ENCODE measurements at regions not wholly inside any gene's neighbourhood (a gene's known extent, or its start where the extent isn't known, plus 50 kb on each side); places are given as distances from the start of the nearest gene placed in this dataset.

DNA sequence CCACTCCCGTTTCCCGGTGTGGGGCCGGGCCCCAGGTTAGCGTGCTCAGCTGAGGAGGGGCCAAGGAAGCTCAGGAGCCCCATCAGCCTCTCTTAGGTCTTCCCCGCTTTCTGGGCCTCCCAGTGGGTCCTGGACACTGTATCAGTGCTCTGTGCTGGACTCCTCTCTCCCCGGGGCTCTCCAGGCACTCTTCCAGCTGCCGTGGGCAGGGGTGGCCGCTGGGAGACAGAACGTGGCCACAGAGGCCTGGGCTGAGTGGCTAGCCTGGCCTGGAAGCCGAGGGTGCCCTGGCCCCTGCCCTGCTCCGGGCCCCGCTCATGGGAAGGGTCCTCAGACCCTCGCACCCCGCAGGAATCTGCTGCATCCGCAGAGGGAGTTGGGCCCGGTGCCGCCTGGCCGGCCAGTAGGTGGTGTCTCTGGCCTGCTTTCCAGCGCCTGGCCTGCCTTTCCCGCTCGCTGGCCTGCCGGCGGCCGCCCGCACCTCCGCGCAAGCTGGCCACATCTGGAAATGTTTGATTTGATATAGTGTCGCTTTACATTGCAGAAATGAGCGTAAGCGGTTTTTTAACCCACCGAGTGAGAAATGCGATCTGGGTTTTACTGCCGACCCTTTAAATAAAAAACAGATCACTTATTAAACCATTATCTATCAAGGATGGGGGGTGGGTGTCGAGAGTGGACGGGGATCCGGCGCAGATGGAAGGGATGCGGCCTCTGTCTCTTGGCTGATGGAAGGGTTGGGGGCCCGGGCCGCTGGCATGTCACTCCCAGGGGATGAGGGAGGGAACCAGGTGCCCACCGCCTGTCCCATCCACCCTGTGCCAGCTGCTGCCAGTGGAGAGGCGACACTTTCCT lies 74.4 kb upstream of the TTC34 start:
- Histone ChIP-seq H2BK5ac (ENCODE audit: low read depth, low read length, poor library complexity, severe bottlenecking) (no peak overlapping the region), H3K4me1 (ENCODE audit: control insufficient read depth, insufficient read depth, low read length) (no peaks in the 10 kb centered on the region), H3K56ac (ENCODE audit: extremely low read depth, insufficient read depth, low read length) (no peak overlapping the region), H2AK9ac (replicated peaks; ENCODE audit: low read depth, low read length, poor library complexity) (no peak overlapping the region), H3K18ac (ENCODE audit: low read depth, low read length) (no peak overlapping the region), H3K9me3 (ENCODE audit: control insufficient read depth, insufficient read depth, low read length) (peaks cover 80% of the 10 kb centered on the region), H2BK20ac (ENCODE audit: low read depth, low read length) (no peak overlapping the region), H3K4me3 (ENCODE audit: insufficient read depth, low read depth, low read length) (no peak overlapping the region), H3K79me1 (ENCODE audit: low read depth in 1 of 2, low read length in 2 of 2) (no peaks in the 10 kb centered on the region), H3K27me3 (ENCODE audit: control insufficient read depth, insufficient read depth, low read length) (no peaks in the 10 kb centered on the region), H3K23ac (ENCODE audit: low read depth, low read length) (no peak overlapping the region), H4K20me1 (ENCODE audit: insufficient read depth, low read length) (no peaks in the 10 kb centered on the region), H2AFZ (replicated peaks; ENCODE audit: low read length, poor library complexity) (no peak overlapping the region), H4K5ac (ENCODE audit: low read depth, low read length) (no peak overlapping the region), H3K9me1 (ENCODE audit: insufficient read depth, low read length) (no peaks in the 10 kb centered on the region), H4K91ac (ENCODE audit: insufficient read depth, low read depth, low read length) (no peak overlapping the region), H2BK15ac (ENCODE audit: low read depth, low read length) (no peak overlapping the region), H3K4me2 (ENCODE audit: low read depth, low read length) (no peak overlapping the region), H2BK120ac (ENCODE audit: low read depth, low read length) (no peak overlapping the region), H3K4ac (ENCODE audit: low read depth, low read length) (no peak overlapping the region), H2AK5ac (ENCODE audit: low read depth, low read length) (no peak overlapping the region), H3K36me3 (ENCODE audit: control insufficient read depth, insufficient read depth, low read length) (no peaks in the 10 kb centered on the region), H3K27ac (ENCODE audit: insufficient read depth, low read length) (no peak overlapping the region), H3K14ac (replicated peaks; ENCODE audit: low read depth, low read length) (no peak overlapping the region), H4K8ac (ENCODE audit: low read depth in 2 of 2, low read length in 2 of 2) (no peak overlapping the region), H3K9ac (ENCODE audit: low read depth, low read length) (no peak overlapping the region)
- BruUV-seq (replicated peaks) = no TSS peak
- TF ChIP-seq, protein P1, sequence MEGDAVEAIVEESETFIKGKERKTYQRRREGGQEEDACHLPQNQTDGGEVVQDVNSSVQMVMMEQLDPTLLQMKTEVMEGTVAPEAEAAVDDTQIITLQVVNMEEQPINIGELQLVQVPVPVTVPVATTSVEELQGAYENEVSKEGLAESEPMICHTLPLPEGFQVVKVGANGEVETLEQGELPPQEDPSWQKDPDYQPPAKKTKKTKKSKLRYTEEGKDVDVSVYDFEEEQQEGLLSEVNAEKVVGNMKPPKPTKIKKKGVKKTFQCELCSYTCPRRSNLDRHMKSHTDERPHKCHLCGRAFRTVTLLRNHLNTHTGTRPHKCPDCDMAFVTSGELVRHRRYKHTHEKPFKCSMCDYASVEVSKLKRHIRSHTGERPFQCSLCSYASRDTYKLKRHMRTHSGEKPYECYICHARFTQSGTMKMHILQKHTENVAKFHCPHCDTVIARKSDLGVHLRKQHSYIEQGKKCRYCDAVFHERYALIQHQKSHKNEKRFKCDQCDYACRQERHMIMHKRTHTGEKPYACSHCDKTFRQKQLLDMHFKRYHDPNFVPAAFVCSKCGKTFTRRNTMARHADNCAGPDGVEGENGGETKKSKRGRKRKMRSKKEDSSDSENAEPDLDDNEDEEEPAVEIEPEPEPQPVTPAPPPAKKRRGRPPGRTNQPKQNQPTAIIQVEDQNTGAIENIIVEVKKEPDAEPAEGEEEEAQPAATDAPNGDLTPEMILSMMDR (conservative IDR thresholded peaks at IDR 0.05; ENCODE audit: low read depth, low read length) = 0 out of 2 replicates have a peak, but pooled peaks have one; percentile 11
- no peak for TF ChIP-seq CHD1 (IDR thresholded peaks at IDR 0.05; ENCODE audit: low read depth, low read length)
- POLR2A ChIA-PET (ENCODE audit: unreplicated experiment) = no interaction called here
- WGBS, 2 experiments (ENCODE audit: extremely low coverage in 2 of 2, insufficient read length in 1 of 2) = 2% methylated on average over 9 of the region's 42 CpGs; no CpG with 5 or more reads in 1 of the 2 experiments
- CTCF ChIA-PET = no interaction called here
- DNase-seq = no peak
- ATAC-seq (ENCODE audit: low read depth) = no peak
- intact Hi-C loops (cut with micrococcal nuclease) (no loop called here), dilution Hi-C loops (cut with HindIII; ENCODE audit: low sequenced_read_pairs, unreplicated experiment) (no loop called here), in situ Hi-C loops (cut with MboI; ENCODE audit: low sequenced_read_pairs) (no loop called here)

All from IMR-90 (cell line).